ENCODE measurements at regions not wholly inside any gene's neighbourhood (a gene's known extent, or its start where the extent isn't known, plus 50 kb on each side); places are given as distances from the start of the nearest gene placed in this dataset.

DNA sequence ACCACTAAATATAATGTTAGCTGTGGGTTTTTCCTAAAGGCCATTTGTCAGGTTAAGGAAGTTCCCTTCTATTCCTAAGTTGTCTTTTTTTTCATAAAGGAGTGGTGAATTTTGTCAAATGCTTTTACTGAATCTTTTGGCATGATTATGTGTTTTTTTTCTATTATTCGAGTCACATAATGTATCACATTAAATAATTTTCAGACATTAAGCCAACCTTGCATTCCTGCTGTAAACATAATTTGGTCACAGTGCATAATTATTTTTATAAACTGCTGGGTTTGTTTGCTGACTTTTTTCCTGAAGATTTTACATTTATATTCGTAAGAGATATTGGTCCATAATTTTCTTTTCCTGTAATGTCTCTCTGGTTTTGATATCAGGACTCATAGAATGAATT lies 101.8 kb upstream of the SPRED1 start:
- Histone ChIP-seq H3K4me2 (ENCODE audit: low read length) (no peak overlapping the region), H3K9me3 (ENCODE audit: low read length) (no peaks in the 10 kb centered on the region), H3F3A (ENCODE audit: insufficient read depth, low read length, poor library complexity, severe bottlenecking) (no peaks in the 10 kb centered on the region), H3K9ac (ENCODE audit: low read length) (no peak overlapping the region), H3K79me2 (replicated peaks; ENCODE audit: insufficient read depth, low read length) (no peaks in the 10 kb centered on the region), H3K4me3 (ENCODE audit: low read length) (no peak overlapping the region), H4K20me1 (ENCODE audit: insufficient read depth) (no peaks in the 10 kb centered on the region), H3K27me3 (ENCODE audit: insufficient read depth, low read depth, low read length) (no peaks in the 10 kb centered on the region), H2AFZ (ENCODE audit: low read depth, low read length) (no peak overlapping the region), H3K36me3 (ENCODE audit: insufficient read depth, low read length) (no peaks in the 10 kb centered on the region), H3K9me2 (ENCODE audit: insufficient read depth, low read length) (no peaks in the 10 kb centered on the region), H3K27ac (ENCODE audit: low read length) (no peak overlapping the region)
- TF ChIP-seq RAD21 (conservative IDR thresholded peaks at IDR 0.05) (no peak), TAF1 (IDR thresholded peaks at IDR 0.05; ENCODE audit: low read depth) (no peak), POLR2AphosphoS5 (IDR thresholded peaks at IDR 0.05) (no peak), MXI1 (conservative IDR thresholded peaks at IDR 0.05; ENCODE audit: poor library complexity, severe bottlenecking) (no peak), EZH2 (IDR thresholded peaks at IDR 0.05; ENCODE audit: borderline replicate concordance, insufficient read depth, low read length, poor library complexity, severe bottlenecking) (no peak), SMC3 (conservative IDR thresholded peaks at IDR 0.05; ENCODE audit: poor library complexity) (no peak), EP300 (conservative IDR thresholded peaks at IDR 0.05; ENCODE audit: poor library complexity, severe bottlenecking) (no peak)
- TF ChIP-seq, protein P1, sequence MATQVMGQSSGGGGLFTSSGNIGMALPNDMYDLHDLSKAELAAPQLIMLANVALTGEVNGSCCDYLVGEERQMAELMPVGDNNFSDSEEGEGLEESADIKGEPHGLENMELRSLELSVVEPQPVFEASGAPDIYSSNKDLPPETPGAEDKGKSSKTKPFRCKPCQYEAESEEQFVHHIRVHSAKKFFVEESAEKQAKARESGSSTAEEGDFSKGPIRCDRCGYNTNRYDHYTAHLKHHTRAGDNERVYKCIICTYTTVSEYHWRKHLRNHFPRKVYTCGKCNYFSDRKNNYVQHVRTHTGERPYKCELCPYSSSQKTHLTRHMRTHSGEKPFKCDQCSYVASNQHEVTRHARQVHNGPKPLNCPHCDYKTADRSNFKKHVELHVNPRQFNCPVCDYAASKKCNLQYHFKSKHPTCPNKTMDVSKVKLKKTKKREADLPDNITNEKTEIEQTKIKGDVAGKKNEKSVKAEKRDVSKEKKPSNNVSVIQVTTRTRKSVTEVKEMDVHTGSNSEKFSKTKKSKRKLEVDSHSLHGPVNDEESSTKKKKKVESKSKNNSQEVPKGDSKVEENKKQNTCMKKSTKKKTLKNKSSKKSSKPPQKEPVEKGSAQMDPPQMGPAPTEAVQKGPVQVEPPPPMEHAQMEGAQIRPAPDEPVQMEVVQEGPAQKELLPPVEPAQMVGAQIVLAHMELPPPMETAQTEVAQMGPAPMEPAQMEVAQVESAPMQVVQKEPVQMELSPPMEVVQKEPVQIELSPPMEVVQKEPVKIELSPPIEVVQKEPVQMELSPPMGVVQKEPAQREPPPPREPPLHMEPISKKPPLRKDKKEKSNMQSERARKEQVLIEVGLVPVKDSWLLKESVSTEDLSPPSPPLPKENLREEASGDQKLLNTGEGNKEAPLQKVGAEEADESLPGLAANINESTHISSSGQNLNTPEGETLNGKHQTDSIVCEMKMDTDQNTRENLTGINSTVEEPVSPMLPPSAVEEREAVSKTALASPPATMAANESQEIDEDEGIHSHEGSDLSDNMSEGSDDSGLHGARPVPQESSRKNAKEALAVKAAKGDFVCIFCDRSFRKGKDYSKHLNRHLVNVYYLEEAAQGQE (IDR thresholded peaks at IDR 0.05; ENCODE audit: borderline replicate concordance) = no peak
- TF ChIP-seq, protein P2, sequence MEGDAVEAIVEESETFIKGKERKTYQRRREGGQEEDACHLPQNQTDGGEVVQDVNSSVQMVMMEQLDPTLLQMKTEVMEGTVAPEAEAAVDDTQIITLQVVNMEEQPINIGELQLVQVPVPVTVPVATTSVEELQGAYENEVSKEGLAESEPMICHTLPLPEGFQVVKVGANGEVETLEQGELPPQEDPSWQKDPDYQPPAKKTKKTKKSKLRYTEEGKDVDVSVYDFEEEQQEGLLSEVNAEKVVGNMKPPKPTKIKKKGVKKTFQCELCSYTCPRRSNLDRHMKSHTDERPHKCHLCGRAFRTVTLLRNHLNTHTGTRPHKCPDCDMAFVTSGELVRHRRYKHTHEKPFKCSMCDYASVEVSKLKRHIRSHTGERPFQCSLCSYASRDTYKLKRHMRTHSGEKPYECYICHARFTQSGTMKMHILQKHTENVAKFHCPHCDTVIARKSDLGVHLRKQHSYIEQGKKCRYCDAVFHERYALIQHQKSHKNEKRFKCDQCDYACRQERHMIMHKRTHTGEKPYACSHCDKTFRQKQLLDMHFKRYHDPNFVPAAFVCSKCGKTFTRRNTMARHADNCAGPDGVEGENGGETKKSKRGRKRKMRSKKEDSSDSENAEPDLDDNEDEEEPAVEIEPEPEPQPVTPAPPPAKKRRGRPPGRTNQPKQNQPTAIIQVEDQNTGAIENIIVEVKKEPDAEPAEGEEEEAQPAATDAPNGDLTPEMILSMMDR (IDR thresholded peaks at IDR 0.05; ENCODE audit: poor library complexity, severe bottlenecking) = no peak

DNA sequence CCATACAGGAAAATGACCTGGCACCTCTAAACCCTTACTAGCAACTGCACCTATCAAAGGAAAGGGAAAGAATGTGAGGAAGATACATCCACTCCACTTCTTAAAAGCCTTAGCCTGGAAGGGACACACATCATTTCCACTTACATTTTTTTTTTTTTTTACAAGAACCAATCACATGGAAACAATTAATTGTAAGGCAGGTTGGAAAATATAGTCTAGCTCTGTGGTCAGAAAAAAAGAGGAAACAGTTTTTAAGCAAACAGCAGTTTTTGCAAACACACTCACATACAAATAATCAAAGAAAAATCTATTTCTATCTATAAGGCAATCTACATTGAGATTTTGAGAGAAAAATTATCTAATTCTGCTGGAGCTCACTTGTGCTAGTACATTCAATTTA lies 98.9 kb upstream of the SPRED1 start:
- Histone ChIP-seq H3K79me2 (replicated peaks; ENCODE audit: insufficient read depth, low read length) (no peaks in the 10 kb centered on the region), H3K9ac (ENCODE audit: low read length) (no peak overlapping the region), H3K27me3 (ENCODE audit: insufficient read depth, low read depth, low read length) (no peaks in the 10 kb centered on the region), H4K20me1 (ENCODE audit: insufficient read depth) (no peaks in the 10 kb centered on the region), H3K4me2 (ENCODE audit: low read length) (no peak overlapping the region), H3K4me3 (ENCODE audit: low read length) (no peak overlapping the region), H3K9me2 (ENCODE audit: insufficient read depth, low read length) (no peaks in the 10 kb centered on the region), H3K36me3 (ENCODE audit: insufficient read depth, low read length) (no peaks in the 10 kb centered on the region), H2AFZ (ENCODE audit: low read depth, low read length) (no peak overlapping the region), H3K9me3 (ENCODE audit: low read length) (no peaks in the 10 kb centered on the region), H3K27ac (ENCODE audit: low read length) (no peak overlapping the region), H3F3A (ENCODE audit: insufficient read depth, low read length, poor library complexity, severe bottlenecking) (no peaks in the 10 kb centered on the region)
- TF ChIP-seq EP300 (conservative IDR thresholded peaks at IDR 0.05; ENCODE audit: poor library complexity, severe bottlenecking) = no peak
- TF ChIP-seq, protein P1 (IDR thresholded peaks at IDR 0.05; ENCODE audit: borderline replicate concordance) = no peak
- TF ChIP-seq MXI1 (conservative IDR thresholded peaks at IDR 0.05; ENCODE audit: poor library complexity, severe bottlenecking) = no peak
- no peak for TF ChIP-seq SMC3 (conservative IDR thresholded peaks at IDR 0.05; ENCODE audit: poor library complexity)
- no peak for TF ChIP-seq TAF1 (IDR thresholded peaks at IDR 0.05; ENCODE audit: low read depth)
- no peak for TF ChIP-seq POLR2AphosphoS5 (IDR thresholded peaks at IDR 0.05)
- no peak for TF ChIP-seq EZH2 (IDR thresholded peaks at IDR 0.05; ENCODE audit: borderline replicate concordance, insufficient read depth, low read length, poor library complexity, severe bottlenecking)
- TF ChIP-seq, protein P2 (IDR thresholded peaks at IDR 0.05; ENCODE audit: poor library complexity, severe bottlenecking) = no peak
- TF ChIP-seq RAD21 (conservative IDR thresholded peaks at IDR 0.05) = no peak

All from neural cell (in vitro differentiated cells).